ENCODE measurements at regions not wholly inside any gene's neighbourhood (a gene's known extent, or its start where the extent isn't known, plus 50 kb on each side); places are given as distances from the start of the nearest gene placed in this dataset.

- no peak for DNase-seq (ENCODE audit: extremely low read depth in 1 of 11, low read depth in 9 of 11, low spot score in 4 of 11)
These were observed 88.9 kb downstream of the CCR1 start for GRCh38 chr3:46119253-46119652.

- DNase-seq (ENCODE audit: extremely low read depth in 1 of 11, low read depth in 9 of 11, low spot score in 4 of 11) = no peak
These were observed 89.7 kb upstream of the XCR1 start for GRCh38 chr3:46116996-46117395.

GRCh38 chr3:46114323-46114988 lies 87.2 kb upstream of the XCR1 start:
- no peak for DNase-seq (ENCODE audit: extremely low read depth in 1 of 11, low read depth in 9 of 11, low spot score in 4 of 11)

GRCh38 chr3:46113608-46114007 lies 86.3 kb upstream of the XCR1 start:
- DNase-seq (ENCODE audit: extremely low read depth in 1 of 11, low read depth in 9 of 11, low spot score in 4 of 11) = no peak

- no peak for DNase-seq (ENCODE audit: extremely low read depth in 1 of 11, low read depth in 9 of 11, low spot score in 4 of 11)
These were observed 85.7 kb upstream of the XCR1 start for GRCh38 chr3:46112984-46113383.

GRCh38 chr3:46112296-46112695 lies 85.0 kb upstream of the XCR1 start:
- no peak for DNase-seq (ENCODE audit: extremely low read depth in 1 of 11, low read depth in 9 of 11, low spot score in 4 of 11)

- no peak for DNase-seq (ENCODE audit: extremely low read depth in 1 of 11, low read depth in 9 of 11, low spot score in 4 of 11)
These were observed 83.6 kb upstream of the XCR1 start for GRCh38 chr3:46110701-46111493.

GRCh38 chr3:46107682-46108081 lies 80.4 kb upstream of the XCR1 start:
- no peak for DNase-seq (ENCODE audit: extremely low read depth in 1 of 11, low read depth in 9 of 11, low spot score in 4 of 11)

GRCh38 chr3:46105306-46105919 lies 78.1 kb upstream of the XCR1 start:
- no peak for DNase-seq (ENCODE audit: extremely low read depth in 1 of 11, low read depth in 9 of 11, low spot score in 4 of 11)

GRCh38 chr3:46104706-46105105 lies 77.4 kb upstream of the XCR1 start:
- DNase-seq (ENCODE audit: extremely low read depth in 1 of 11, low read depth in 9 of 11, low spot score in 4 of 11) = no peak

GRCh38 chr3:46102780-46103130 lies 75.5 kb upstream of the XCR1 start:
- DNase-seq (ENCODE audit: extremely low read depth in 1 of 11, low read depth in 9 of 11, low spot score in 4 of 11) = no peak

- no peak for DNase-seq (ENCODE audit: extremely low read depth in 1 of 11, low read depth in 9 of 11, low spot score in 4 of 11)
These were observed 74.9 kb upstream of the XCR1 start for GRCh38 chr3:46102059-46102779.

- DNase-seq (ENCODE audit: extremely low read depth in 1 of 11, low read depth in 9 of 11, low spot score in 4 of 11) = no peak
These were observed 73.5 kb upstream of the XCR1 start for GRCh38 chr3:46100812-46101211.

- no peak for DNase-seq (ENCODE audit: extremely low read depth in 1 of 11, low read depth in 9 of 11, low spot score in 4 of 11)
These were observed 71.1 kb upstream of the XCR1 start for GRCh38 chr3:46098319-46098761.

GRCh38 chr3:46097691-46098241 lies 70.5 kb upstream of the XCR1 start:
- DNase-seq (ENCODE audit: extremely low read depth in 1 of 11, low read depth in 9 of 11, low spot score in 4 of 11) = no peak

- DNase-seq (ENCODE audit: extremely low read depth in 1 of 11, low read depth in 9 of 11, low spot score in 4 of 11) = no peak
These were observed 69.5 kb upstream of the XCR1 start for GRCh38 chr3:46096781-46097180.

- no peak for DNase-seq (ENCODE audit: extremely low read depth in 1 of 11, low read depth in 9 of 11, low spot score in 4 of 11)
These were observed 69.1 kb upstream of the XCR1 start for GRCh38 chr3:46096336-46096735.

- no peak for DNase-seq (ENCODE audit: extremely low read depth in 1 of 11, low read depth in 9 of 11, low spot score in 4 of 11)
These were observed 68.0 kb upstream of the XCR1 start for GRCh38 chr3:46095307-46095706.

GRCh38 chr3:46094506-46094905 lies 67.2 kb upstream of the XCR1 start:
- no peak for DNase-seq (ENCODE audit: extremely low read depth in 1 of 11, low read depth in 9 of 11, low spot score in 4 of 11)

GRCh38 chr3:46093966-46094365 lies 66.7 kb upstream of the XCR1 start:
- DNase-seq (ENCODE audit: extremely low read depth in 1 of 11, low read depth in 9 of 11, low spot score in 4 of 11) = no peak

Data from renal cortex interstitium (tissue), 11 donors.